ENCODE measurements at regions not wholly inside any gene's neighbourhood (a gene's known extent, or its start where the extent isn't known, plus 50 kb on each side); places are given as distances from the start of the nearest gene placed in this dataset.

DNA sequence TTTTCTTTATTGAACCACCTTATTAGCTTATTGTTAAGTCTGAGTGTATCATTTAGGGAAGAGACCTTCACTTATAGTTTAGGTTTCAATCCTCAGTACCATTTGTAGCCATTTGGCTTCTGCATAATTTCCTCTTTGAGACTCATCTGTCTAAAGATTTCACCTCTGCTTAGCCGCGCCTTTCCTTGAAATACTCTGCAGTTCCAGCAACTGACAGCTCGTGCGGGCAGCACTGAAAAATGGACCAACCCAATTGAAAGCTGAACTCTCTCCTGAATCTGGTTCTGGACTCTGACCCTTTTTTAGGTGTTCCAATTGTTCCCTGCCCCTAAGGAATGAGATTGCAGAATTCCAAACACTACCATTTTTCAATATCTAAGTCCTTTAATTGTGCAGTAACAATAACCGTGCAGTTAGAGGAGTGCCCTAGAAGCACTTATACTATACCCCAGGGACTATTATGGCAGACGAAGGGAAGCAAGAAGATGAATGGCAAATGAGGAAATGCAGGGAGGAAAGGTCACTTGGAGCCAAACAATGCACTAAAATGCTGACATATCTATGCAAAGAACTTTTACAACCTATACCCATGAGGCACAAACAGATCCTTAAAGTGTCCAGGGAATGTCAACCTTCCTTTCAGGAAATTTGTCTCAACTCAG is 50.1 kb upstream of the PDE4D start:
- CTCF ChIA-PET, result interaction anchor here (0.7 kb wide), 1 partner anchor 37 kb away, joined by 4 read pairs; no protein-coding TSS in a partner anchor
- no peak for DNase-seq
- no peak overlapping the region for H3K4me3 Mint-ChIP-seq
- intact Hi-C loops (cut with micrococcal nuclease), result no loop called here
- H3K27me3 Mint-ChIP-seq (ENCODE audit: low read depth), result no peaks in the 10 kb centered on the region
- H3K9me3 Mint-ChIP-seq, result no peaks in the 10 kb centered on the region
- H3K27ac Mint-ChIP-seq, result no peak overlapping the region
- no peaks in the 10 kb centered on the region for H3K36me3 Mint-ChIP-seq (ENCODE audit: low read depth)
- no peaks in the 10 kb centered on the region for H3K4me1 Mint-ChIP-seq (ENCODE audit: low read depth)
